PC-9 (cell line): ENCODE measurements at regions not wholly inside any gene's neighbourhood (a gene's known extent, or its start where the extent isn't known, plus 50 kb on each side); places are given as distances from the start of the nearest gene placed in this dataset.

ENCODE experiments used
- CTCF ChIP-seq: fragments of 200-600 bp; sonication (generic); conservative IDR thresholded peaks from 2 replicates; pipeline ENCODE4 v1.6.1; 2017; ENCODE audit warnings: mixed run types, antibody characterized with exemption, mild to moderate bottlenecking, moderate library complexity
- EZH2 ChIP-seq: fragments of 200-600 bp; sonication (generic); IDR thresholded peaks from 2 replicates; pipeline ENCODE4 v1.8.0; 2017; ENCODE audit warnings: antibody characterized with exemption, low read depth

- no peak for TF ChIP-seq CTCF
- TF ChIP-seq EZH2 = no peak
Measured at GRCh38 chr18:52287151-52287550, 52.8 kb upstream of the DCC start.
